ENCODE measurements at regions not wholly inside any gene's neighbourhood (a gene's known extent, or its start where the extent isn't known, plus 50 kb on each side); places are given as distances from the start of the nearest gene placed in this dataset.

DNA sequence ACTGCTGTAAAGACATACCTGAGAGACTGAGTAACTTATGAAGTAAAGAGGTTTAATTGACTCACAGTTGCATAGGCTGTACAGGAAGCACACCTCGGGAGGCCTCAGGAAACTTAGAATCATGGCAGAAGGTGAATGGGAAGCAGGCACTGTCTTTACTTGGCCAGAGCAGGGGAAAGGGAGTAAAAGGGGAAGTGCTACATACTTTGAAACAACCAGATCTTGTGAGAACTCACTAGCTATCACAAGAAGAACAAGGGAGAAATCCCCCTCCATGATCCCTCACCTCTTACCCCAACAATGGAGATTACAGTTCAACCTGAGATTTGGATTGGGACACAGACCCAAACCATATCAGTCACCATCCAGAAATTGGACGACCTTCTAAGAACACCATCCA is 1285.8 kb upstream of the CDH9 start:
- Histone ChIP-seq H3K4me3 (ENCODE audit: low read depth in 1 of 2, low read length in 2 of 2) (no peak overlapping the region), H3K9ac (ENCODE audit: low read depth, low read length) (no peak overlapping the region), H3K79me2 (ENCODE audit: insufficient read depth, low read length) (no peaks in the 10 kb centered on the region), H3K4me1 (ENCODE audit: insufficient read depth, low read length) (no peaks in the 10 kb centered on the region), H4K20me1 (ENCODE audit: insufficient read depth, low read length) (no peaks in the 10 kb centered on the region), H2AFZ (ENCODE audit: low read depth, low read length) (peak overlapping the region; percentile 68), H3K36me3 (ENCODE audit: insufficient read depth, low read length) (no peaks in the 10 kb centered on the region), H3K9me3 (ENCODE audit: insufficient read depth, low read length, severe bottlenecking) (no peaks in the 10 kb centered on the region), H3K27ac (ENCODE audit: low read length) (no peak overlapping the region), H3K4me2 (ENCODE audit: insufficient read depth, low read length) (no peak overlapping the region), H3K27me3 (ENCODE audit: insufficient read depth, low read length, poor library complexity) (no peaks in the 10 kb centered on the region)
- no peak for DNase-seq
- TF ChIP-seq EZH2 (IDR thresholded peaks at IDR 0.05; ENCODE audit: borderline replicate concordance, low read depth, low read length, severe bottlenecking): no peak
- TF ChIP-seq, protein P1, sequence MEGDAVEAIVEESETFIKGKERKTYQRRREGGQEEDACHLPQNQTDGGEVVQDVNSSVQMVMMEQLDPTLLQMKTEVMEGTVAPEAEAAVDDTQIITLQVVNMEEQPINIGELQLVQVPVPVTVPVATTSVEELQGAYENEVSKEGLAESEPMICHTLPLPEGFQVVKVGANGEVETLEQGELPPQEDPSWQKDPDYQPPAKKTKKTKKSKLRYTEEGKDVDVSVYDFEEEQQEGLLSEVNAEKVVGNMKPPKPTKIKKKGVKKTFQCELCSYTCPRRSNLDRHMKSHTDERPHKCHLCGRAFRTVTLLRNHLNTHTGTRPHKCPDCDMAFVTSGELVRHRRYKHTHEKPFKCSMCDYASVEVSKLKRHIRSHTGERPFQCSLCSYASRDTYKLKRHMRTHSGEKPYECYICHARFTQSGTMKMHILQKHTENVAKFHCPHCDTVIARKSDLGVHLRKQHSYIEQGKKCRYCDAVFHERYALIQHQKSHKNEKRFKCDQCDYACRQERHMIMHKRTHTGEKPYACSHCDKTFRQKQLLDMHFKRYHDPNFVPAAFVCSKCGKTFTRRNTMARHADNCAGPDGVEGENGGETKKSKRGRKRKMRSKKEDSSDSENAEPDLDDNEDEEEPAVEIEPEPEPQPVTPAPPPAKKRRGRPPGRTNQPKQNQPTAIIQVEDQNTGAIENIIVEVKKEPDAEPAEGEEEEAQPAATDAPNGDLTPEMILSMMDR (IDR thresholded peaks at IDR 0.05; ENCODE audit: borderline replicate concordance, extremely low read depth, low read length, poor library complexity, severe bottlenecking): no peak
- no peak for ATAC-seq (ENCODE audit: insufficient read depth, low read depth)

DNA sequence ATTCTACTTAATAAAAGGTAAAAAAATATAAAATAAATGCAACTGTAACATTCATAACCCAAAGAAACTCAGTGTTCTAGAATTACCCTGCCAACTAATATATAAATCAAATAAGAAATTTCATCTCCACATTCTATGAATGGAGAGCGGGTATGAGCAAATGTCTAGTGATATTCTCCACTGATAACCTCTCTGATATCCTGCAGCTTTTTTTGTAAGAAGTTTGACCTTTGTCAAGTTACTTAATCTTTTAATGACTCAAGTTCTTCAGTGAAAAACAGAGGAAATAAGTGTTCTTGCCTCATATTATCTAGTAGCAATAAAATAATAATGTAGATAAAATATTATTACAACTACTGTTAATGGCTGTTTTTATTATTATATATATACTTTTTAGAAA is 1275.6 kb upstream of the CDH9 start:
- Histone ChIP-seq H3K9me3 (ENCODE audit: insufficient read depth, low read length, severe bottlenecking) (no peaks in the 10 kb centered on the region), H3K4me3 (ENCODE audit: low read depth in 1 of 2, low read length in 2 of 2) (no peak overlapping the region), H3K27ac (ENCODE audit: low read length) (no peak overlapping the region), H2AFZ (ENCODE audit: low read depth, low read length) (no peak overlapping the region), H3K9ac (ENCODE audit: low read depth, low read length) (no peak overlapping the region), H3K4me2 (ENCODE audit: insufficient read depth, low read length) (no peak overlapping the region), H3K4me1 (ENCODE audit: insufficient read depth, low read length) (peaks cover 2% of the 10 kb centered on the region; the same call in 1 of the 2 replicates), H3K79me2 (ENCODE audit: insufficient read depth, low read length) (no peaks in the 10 kb centered on the region), H4K20me1 (ENCODE audit: insufficient read depth, low read length) (no peaks in the 10 kb centered on the region), H3K27me3 (ENCODE audit: insufficient read depth, low read length, poor library complexity) (no peaks in the 10 kb centered on the region), H3K36me3 (ENCODE audit: insufficient read depth, low read length) (no peaks in the 10 kb centered on the region)
- ATAC-seq (ENCODE audit: insufficient read depth, low read depth): no peak
- DNase-seq: no peak
- no peak for TF ChIP-seq EZH2 (IDR thresholded peaks at IDR 0.05; ENCODE audit: borderline replicate concordance, low read depth, low read length, severe bottlenecking)

DNA sequence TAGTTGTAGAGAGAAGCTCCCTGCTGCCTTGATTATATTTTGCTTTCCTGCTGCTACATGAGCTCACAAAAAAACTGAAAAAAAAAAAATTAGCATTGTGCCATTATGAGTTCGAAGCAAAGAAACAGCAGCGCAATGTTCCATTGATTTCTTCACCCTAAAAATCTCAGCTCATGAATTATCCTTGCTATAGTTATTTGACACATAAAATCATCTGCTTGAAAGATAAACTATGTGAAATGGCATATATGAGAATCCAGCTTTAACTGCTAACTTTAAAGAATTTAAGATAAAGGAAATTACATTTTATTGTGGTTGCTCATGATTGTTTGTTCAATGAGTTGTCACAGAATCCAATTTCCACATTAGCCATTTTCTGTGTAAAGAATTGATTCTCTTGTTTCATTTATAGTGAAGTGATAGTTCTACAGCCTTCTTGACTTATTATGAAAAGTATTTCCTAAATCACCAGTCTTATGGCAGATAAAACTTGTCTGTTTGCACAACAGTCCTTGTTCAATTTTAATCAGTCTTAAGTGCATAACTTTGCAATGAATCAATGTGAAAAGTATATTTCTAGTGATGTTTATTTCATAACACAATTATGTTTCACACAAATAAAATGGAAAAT is 1275.0 kb upstream of the CDH9 start:
- Histone ChIP-seq H2AFZ (ENCODE audit: low read depth, low read length) (no peak overlapping the region), H3K79me2 (ENCODE audit: insufficient read depth, low read length) (no peaks in the 10 kb centered on the region), H3K4me3 (ENCODE audit: low read depth in 1 of 2, low read length in 2 of 2) (no peak overlapping the region), H3K9me3 (ENCODE audit: insufficient read depth, low read length, severe bottlenecking) (no peaks in the 10 kb centered on the region), H4K20me1 (ENCODE audit: insufficient read depth, low read length) (no peaks in the 10 kb centered on the region), H3K4me1 (ENCODE audit: insufficient read depth, low read length) (peaks cover 2% of the 10 kb centered on the region; the same call in 1 of the 2 replicates), H3K9ac (ENCODE audit: low read depth, low read length) (no peak overlapping the region), H3K4me2 (ENCODE audit: insufficient read depth, low read length) (no peak overlapping the region), H3K27ac (ENCODE audit: low read length) (no peak overlapping the region), H3K27me3 (ENCODE audit: insufficient read depth, low read length, poor library complexity) (no peaks in the 10 kb centered on the region), H3K36me3 (ENCODE audit: insufficient read depth, low read length) (no peaks in the 10 kb centered on the region)
- DNase-seq (no peak), ATAC-seq (ENCODE audit: insufficient read depth, low read depth) (no peak)
- TF ChIP-seq, protein P1 (IDR thresholded peaks at IDR 0.05; ENCODE audit: borderline replicate concordance, extremely low read depth, low read length, poor library complexity, severe bottlenecking): no peak
- no peak for TF ChIP-seq EZH2 (IDR thresholded peaks at IDR 0.05; ENCODE audit: borderline replicate concordance, low read depth, low read length, severe bottlenecking)

DNA sequence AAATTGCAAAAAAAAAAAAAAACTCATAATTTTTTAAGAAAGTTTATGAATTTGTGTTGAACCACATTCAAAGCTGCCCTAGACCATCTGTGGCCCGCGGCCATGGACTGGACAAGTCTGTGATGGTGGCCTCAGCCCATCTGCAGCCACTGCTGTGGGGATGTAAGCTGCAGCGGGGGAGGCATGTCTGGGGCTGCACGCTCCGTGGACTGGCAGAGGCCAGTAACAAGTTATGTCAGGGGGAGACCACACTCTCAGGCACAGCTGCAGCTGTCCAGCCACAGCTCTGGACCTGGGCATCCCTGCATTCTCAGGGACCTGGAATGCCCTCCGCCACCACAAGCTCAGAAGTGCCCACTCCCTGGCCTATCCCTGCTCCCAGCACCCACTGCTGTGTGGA is 1272.3 kb upstream of the CDH9 start:
- H3K36me3 ChIP-seq (ENCODE audit: insufficient read depth, low read length): no peaks in the 10 kb centered on the region
- no peak for ATAC-seq (ENCODE audit: insufficient read depth, low read depth)
- no peak overlapping the region for H3K9ac ChIP-seq (ENCODE audit: low read depth, low read length)
- no peaks in the 10 kb centered on the region for H3K79me2 ChIP-seq (ENCODE audit: insufficient read depth, low read length)
- H3K9me3 ChIP-seq (ENCODE audit: insufficient read depth, low read length, severe bottlenecking): no peaks in the 10 kb centered on the region
- H3K4me3 ChIP-seq (ENCODE audit: low read depth in 1 of 2, low read length in 2 of 2): no peak overlapping the region
- DNase-seq: no peak
- H3K4me2 ChIP-seq (ENCODE audit: insufficient read depth, low read length): no peak overlapping the region
- TF ChIP-seq EZH2 (IDR thresholded peaks at IDR 0.05; ENCODE audit: borderline replicate concordance, low read depth, low read length, severe bottlenecking): no peak
- TF ChIP-seq, protein P1 (IDR thresholded peaks at IDR 0.05; ENCODE audit: borderline replicate concordance, extremely low read depth, low read length, poor library complexity, severe bottlenecking): no peak
- no peak overlapping the region for H3K27ac ChIP-seq (ENCODE audit: low read length)
- H3K27me3 ChIP-seq (ENCODE audit: insufficient read depth, low read length, poor library complexity): no peaks in the 10 kb centered on the region
- peaks cover 2% of the 10 kb centered on the region; the same call in 1 of the 2 replicates for H3K4me1 ChIP-seq (ENCODE audit: insufficient read depth, low read length)
- no peaks in the 10 kb centered on the region for H4K20me1 ChIP-seq (ENCODE audit: insufficient read depth, low read length)
- H2AFZ ChIP-seq (ENCODE audit: low read depth, low read length): no peak overlapping the region

All from DND-41 (cell line).